Mucosa of stomach (tissue), 1 donor: ENCODE measurements at regions not wholly inside any gene's neighbourhood (a gene's known extent, or its start where the extent isn't known, plus 50 kb on each side); places are given as distances from the start of the nearest gene placed in this dataset.

ENCODE experiments used
- H3K27me3 ChIP-seq: one replicate; pipeline ENCODE4 v1.7.0; 2013; ENCODE audit warnings: mild to moderate bottlenecking, low read length; ENCODE audit not compliant: control insufficient read depth, insufficient read depth
- H3K36me3 ChIP-seq: one replicate; pipeline ENCODE4 v1.7.0; 2013; ENCODE audit warnings: low read length; ENCODE audit not compliant: control insufficient read depth, insufficient read depth
- H3K4me1 ChIP-seq: one replicate; pipeline ENCODE4 v1.7.0; 2013; ENCODE audit warnings: mild to moderate bottlenecking, low read length; ENCODE audit not compliant: control insufficient read depth, insufficient read depth
- H3K4me3 ChIP-seq: one replicate; pipeline ENCODE4 v1.7.0; 2013; ENCODE audit warnings: low read length
- H3K9ac ChIP-seq: one replicate; pipeline ENCODE4 v1.7.0; 2013; ENCODE audit warnings: mild to moderate bottlenecking, low read length, moderate library complexity
- H3K9me3 ChIP-seq: one replicate; pipeline ENCODE4 v1.7.0; 2013; ENCODE audit warnings: mild to moderate bottlenecking, low read length, moderate library complexity; ENCODE audit not compliant: control insufficient read depth
- donor health status: Pancreatic carcinoma.

GRCh38 chr4:152104901-152105357, 344.1 kb upstream of the GATB start:
- Histone ChIP-seq H3K27me3 (no peaks in the 10 kb centered on the region), H3K9ac (no peak overlapping the region), H3K9me3 (no peaks in the 10 kb centered on the region), H3K4me3 (no peak overlapping the region), H3K36me3 (no peaks in the 10 kb centered on the region), H3K4me1 (peaks cover 54% of the 10 kb centered on the region)

- Histone ChIP-seq H3K4me1 (peaks cover 54% of the 10 kb centered on the region), H3K4me3 (no peak overlapping the region), H3K27me3 (no peaks in the 10 kb centered on the region), H3K36me3 (no peaks in the 10 kb centered on the region), H3K9ac (no peak overlapping the region), H3K9me3 (no peaks in the 10 kb centered on the region)
These were observed 343.5 kb upstream of the GATB start for GRCh38 chr4:152104356-152104755.

GRCh38 chr4:152103181-152103901, 342.5 kb upstream of the GATB start:
- no peak overlapping the region for H3K9ac ChIP-seq
- no peaks in the 10 kb centered on the region for H3K27me3 ChIP-seq
- no peaks in the 10 kb centered on the region for H3K36me3 ChIP-seq
- no peaks in the 10 kb centered on the region for H3K9me3 ChIP-seq
- H3K4me3 ChIP-seq, result no peak overlapping the region
- H3K4me1 ChIP-seq, result peaks cover 54% of the 10 kb centered on the region

- no peak overlapping the region for H3K9ac ChIP-seq
- no peaks in the 10 kb centered on the region for H3K27me3 ChIP-seq
- H3K9me3 ChIP-seq, result no peaks in the 10 kb centered on the region
- H3K4me1 ChIP-seq, result peaks cover 54% of the 10 kb centered on the region
- H3K36me3 ChIP-seq, result no peaks in the 10 kb centered on the region
- H3K4me3 ChIP-seq, result no peak overlapping the region
These were observed 341.7 kb upstream of the GATB start for GRCh38 chr4:152102436-152103000.

- no peaks in the 10 kb centered on the region for H3K27me3 ChIP-seq
- H3K4me1 ChIP-seq, result peaks cover 47% of the 10 kb centered on the region
- no peak overlapping the region for H3K4me3 ChIP-seq
- H3K36me3 ChIP-seq, result no peaks in the 10 kb centered on the region
- H3K9ac ChIP-seq, result no peak overlapping the region
- no peaks in the 10 kb centered on the region for H3K9me3 ChIP-seq
These were observed 341.0 kb upstream of the GATB start for GRCh38 chr4:152101556-152102435.

- Histone ChIP-seq H3K9ac (no peak overlapping the region), H3K4me1 (peaks cover 35% of the 10 kb centered on the region), H3K36me3 (no peaks in the 10 kb centered on the region), H3K4me3 (no peak overlapping the region), H3K9me3 (no peaks in the 10 kb centered on the region), H3K27me3 (no peaks in the 10 kb centered on the region)
These were observed 339.8 kb upstream of the GATB start for GRCh38 chr4:152100379-152101201.

GRCh38 chr4:152099981-152100378, 339.2 kb upstream of the GATB start:
- Histone ChIP-seq H3K27me3 (no peaks in the 10 kb centered on the region), H3K9me3 (no peaks in the 10 kb centered on the region), H3K4me3 (no peak overlapping the region), H3K36me3 (no peaks in the 10 kb centered on the region), H3K4me1 (peaks cover 32% of the 10 kb centered on the region), H3K9ac (no peak overlapping the region)

- Histone ChIP-seq H3K9me3 (no peaks in the 10 kb centered on the region), H3K4me3 (no peak overlapping the region), H3K27me3 (no peaks in the 10 kb centered on the region), H3K4me1 (peaks cover 33% of the 10 kb centered on the region), H3K9ac (no peak overlapping the region), H3K36me3 (no peaks in the 10 kb centered on the region)
These were observed 338.7 kb upstream of the GATB start for GRCh38 chr4:152099555-152099954.

- no peak overlapping the region for H3K9ac ChIP-seq
- H3K36me3 ChIP-seq, result no peaks in the 10 kb centered on the region
- H3K9me3 ChIP-seq, result no peaks in the 10 kb centered on the region
- H3K4me1 ChIP-seq, result peaks cover 34% of the 10 kb centered on the region
- no peak overlapping the region for H3K4me3 ChIP-seq
- no peaks in the 10 kb centered on the region for H3K27me3 ChIP-seq
These were observed 338.2 kb upstream of the GATB start for GRCh38 chr4:152099061-152099425.

GRCh38 chr4:152098365-152099060, 337.7 kb upstream of the GATB start:
- H3K9ac ChIP-seq, result no peak overlapping the region
- no peaks in the 10 kb centered on the region for H3K27me3 ChIP-seq
- H3K4me3 ChIP-seq, result no peak overlapping the region
- peaks cover 32% of the 10 kb centered on the region for H3K4me1 ChIP-seq
- no peaks in the 10 kb centered on the region for H3K9me3 ChIP-seq
- no peaks in the 10 kb centered on the region for H3K36me3 ChIP-seq

- no peaks in the 10 kb centered on the region for H3K9me3 ChIP-seq
These were observed 336.6 kb upstream of the GATB start for GRCh38 chr4:152097371-152097770.

More at GRCh38 chr4:152097371-152097770, 336.6 kb upstream of the GATB start:
- Histone ChIP-seq H3K9ac (no peak overlapping the region), H3K27me3 (no peaks in the 10 kb centered on the region), H3K4me3 (no peak overlapping the region), H3K4me1 (peaks cover 20% of the 10 kb centered on the region), H3K36me3 (no peaks in the 10 kb centered on the region)
